ENCODE measurements at regions not wholly inside any gene's neighbourhood (a gene's known extent, or its start where the extent isn't known, plus 50 kb on each side); places are given as distances from the start of the nearest gene placed in this dataset.

DNA sequence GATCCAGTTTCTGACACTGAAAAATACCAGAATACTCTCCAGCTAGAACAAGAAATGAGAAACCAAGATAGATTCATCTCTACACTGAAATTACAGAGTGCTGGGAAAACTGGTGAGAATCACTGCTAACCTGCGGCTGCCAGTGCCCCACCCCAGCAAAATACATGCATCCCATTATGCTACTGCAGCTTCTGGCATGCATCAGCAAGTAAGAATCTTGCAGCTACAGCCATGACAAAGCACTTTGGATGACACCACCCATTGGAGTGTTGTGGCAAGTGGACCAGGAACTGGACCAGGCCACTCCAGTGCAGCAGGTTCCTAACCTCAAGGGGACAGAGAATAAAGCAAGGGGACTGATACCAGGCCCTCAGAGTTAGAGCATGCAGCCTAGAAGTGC is 378.8 kb upstream of the ETAA1 start:
- H3K4me3 ChIP-seq (ENCODE audit: low read depth, low read length): no peak overlapping the region
- TF ChIP-seq, protein P1, sequence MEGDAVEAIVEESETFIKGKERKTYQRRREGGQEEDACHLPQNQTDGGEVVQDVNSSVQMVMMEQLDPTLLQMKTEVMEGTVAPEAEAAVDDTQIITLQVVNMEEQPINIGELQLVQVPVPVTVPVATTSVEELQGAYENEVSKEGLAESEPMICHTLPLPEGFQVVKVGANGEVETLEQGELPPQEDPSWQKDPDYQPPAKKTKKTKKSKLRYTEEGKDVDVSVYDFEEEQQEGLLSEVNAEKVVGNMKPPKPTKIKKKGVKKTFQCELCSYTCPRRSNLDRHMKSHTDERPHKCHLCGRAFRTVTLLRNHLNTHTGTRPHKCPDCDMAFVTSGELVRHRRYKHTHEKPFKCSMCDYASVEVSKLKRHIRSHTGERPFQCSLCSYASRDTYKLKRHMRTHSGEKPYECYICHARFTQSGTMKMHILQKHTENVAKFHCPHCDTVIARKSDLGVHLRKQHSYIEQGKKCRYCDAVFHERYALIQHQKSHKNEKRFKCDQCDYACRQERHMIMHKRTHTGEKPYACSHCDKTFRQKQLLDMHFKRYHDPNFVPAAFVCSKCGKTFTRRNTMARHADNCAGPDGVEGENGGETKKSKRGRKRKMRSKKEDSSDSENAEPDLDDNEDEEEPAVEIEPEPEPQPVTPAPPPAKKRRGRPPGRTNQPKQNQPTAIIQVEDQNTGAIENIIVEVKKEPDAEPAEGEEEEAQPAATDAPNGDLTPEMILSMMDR (IDR thresholded peaks at IDR 0.05; ENCODE audit: insufficient read depth, low read length, poor library complexity, severe bottlenecking): no peak
- H3K27me3 ChIP-seq (ENCODE audit: control insufficient read depth, insufficient read depth, low read length): no peaks in the 10 kb centered on the region
- no peaks in the 10 kb centered on the region for H3K36me3 ChIP-seq (ENCODE audit: control insufficient read depth, insufficient read depth, low read length)
- DNase-seq (ENCODE audit: low read depth): no peak

DNA sequence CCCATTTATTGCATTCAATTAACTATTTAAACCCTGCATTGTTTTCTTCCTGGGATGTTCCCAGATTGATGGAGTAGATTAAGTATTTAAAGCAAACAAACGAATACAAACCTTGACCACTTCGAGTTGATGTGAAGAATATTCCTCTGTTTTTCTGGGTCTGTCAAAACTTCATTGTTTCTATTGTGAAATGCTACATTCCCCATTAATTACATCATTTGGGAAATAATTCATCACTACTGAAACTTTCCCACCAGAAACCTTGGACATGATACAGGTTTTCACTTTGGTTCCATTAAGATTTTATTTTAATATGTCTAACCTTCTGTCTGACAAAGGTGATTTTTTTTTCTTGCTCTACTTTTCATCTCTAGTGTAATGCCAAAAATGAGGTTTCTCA is 365.1 kb upstream of the ETAA1 start:
- DNase-seq (ENCODE audit: low read depth): no peak
- H3K27me3 ChIP-seq (ENCODE audit: control insufficient read depth, insufficient read depth, low read length): no peaks in the 10 kb centered on the region
- H3K36me3 ChIP-seq (ENCODE audit: control insufficient read depth, insufficient read depth, low read length): no peaks in the 10 kb centered on the region
- TF ChIP-seq, protein P1 (IDR thresholded peaks at IDR 0.05; ENCODE audit: insufficient read depth, low read length, poor library complexity, severe bottlenecking): no peak
- H3K4me3 ChIP-seq (ENCODE audit: low read depth, low read length): no peak overlapping the region

GRCh38 chr2:67036444-67036843 is 360.7 kb upstream of the ETAA1 start:
- Histone ChIP-seq H3K36me3 (ENCODE audit: control insufficient read depth, insufficient read depth, low read length) (no peaks in the 10 kb centered on the region), H3K4me3 (ENCODE audit: low read depth, low read length) (no peak overlapping the region), H3K27me3 (ENCODE audit: control insufficient read depth, insufficient read depth, low read length) (no peaks in the 10 kb centered on the region)
- TF ChIP-seq, protein P1 (IDR thresholded peaks at IDR 0.05; ENCODE audit: insufficient read depth, low read length, poor library complexity, severe bottlenecking): no peak
- DNase-seq (ENCODE audit: low read depth): no peak

GRCh38 chr2:67037655-67038054 is 359.5 kb upstream of the ETAA1 start:
- Histone ChIP-seq H3K36me3 (ENCODE audit: control insufficient read depth, insufficient read depth, low read length) (no peaks in the 10 kb centered on the region), H3K4me3 (ENCODE audit: low read depth, low read length) (no peak overlapping the region), H3K27me3 (ENCODE audit: control insufficient read depth, insufficient read depth, low read length) (no peaks in the 10 kb centered on the region)
- TF ChIP-seq, protein P1 (IDR thresholded peaks at IDR 0.05; ENCODE audit: insufficient read depth, low read length, poor library complexity, severe bottlenecking): no peak
- no peak for DNase-seq (ENCODE audit: low read depth)

DNA sequence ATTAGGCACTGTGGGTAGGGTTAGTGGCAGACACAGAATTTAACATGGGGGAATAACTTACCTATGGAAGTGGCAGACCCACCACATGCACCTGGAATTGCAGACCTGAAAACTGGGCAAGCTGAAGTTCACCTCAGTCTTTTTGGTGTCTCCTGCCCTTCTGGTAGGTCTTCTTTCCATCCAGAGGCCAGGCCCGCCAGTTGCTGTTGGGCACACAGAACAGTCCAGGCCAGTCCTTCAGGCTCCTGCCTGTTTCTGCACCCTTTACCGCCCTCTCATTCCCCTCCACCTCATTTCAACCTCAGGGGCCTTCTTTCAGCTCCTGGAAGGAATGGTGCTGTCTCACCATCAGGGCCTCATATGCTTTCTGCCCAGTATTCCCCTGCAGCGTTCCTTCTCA is 358.9 kb upstream of the ETAA1 start:
- Histone ChIP-seq H3K27me3 (ENCODE audit: control insufficient read depth, insufficient read depth, low read length) (no peaks in the 10 kb centered on the region), H3K4me3 (ENCODE audit: low read depth, low read length) (no peak overlapping the region), H3K36me3 (ENCODE audit: control insufficient read depth, insufficient read depth, low read length) (no peaks in the 10 kb centered on the region)
- TF ChIP-seq, protein P1 (IDR thresholded peaks at IDR 0.05; ENCODE audit: insufficient read depth, low read length, poor library complexity, severe bottlenecking): no peak
- DNase-seq (ENCODE audit: low read depth): no peak

DNA sequence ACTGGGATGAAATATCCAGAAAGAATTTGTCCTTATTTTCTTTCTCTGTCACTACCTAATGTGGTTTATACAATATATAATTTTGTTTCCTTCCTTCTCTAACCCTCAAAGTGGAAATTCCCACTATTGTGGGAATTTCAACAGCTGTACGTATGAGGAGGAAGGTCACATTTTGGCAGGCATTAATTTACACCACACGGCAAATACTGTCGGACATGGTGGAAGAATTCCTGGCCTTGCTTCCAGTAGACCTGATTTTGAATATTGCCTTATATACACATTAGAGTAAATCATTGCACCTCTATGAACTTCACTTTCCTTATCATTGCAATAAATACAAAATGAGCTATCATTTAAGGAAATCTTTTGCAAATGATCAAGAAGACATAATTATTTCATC is 358.1 kb upstream of the ETAA1 start:
- TF ChIP-seq, protein P1 (IDR thresholded peaks at IDR 0.05; ENCODE audit: insufficient read depth, low read length, poor library complexity, severe bottlenecking): no peak
- H3K36me3 ChIP-seq (ENCODE audit: control insufficient read depth, insufficient read depth, low read length): no peaks in the 10 kb centered on the region
- DNase-seq (ENCODE audit: low read depth): no peak

More for the DNA sequence above, 358.1 kb upstream of the ETAA1 start:
- Histone ChIP-seq H3K4me3 (ENCODE audit: low read depth, low read length) (no peak overlapping the region), H3K27me3 (ENCODE audit: control insufficient read depth, insufficient read depth, low read length) (no peaks in the 10 kb centered on the region)
